ENCODE measurements at regions not wholly inside any gene's neighbourhood (a gene's known extent, or its start where the extent isn't known, plus 50 kb on each side); places are given as distances from the start of the nearest gene placed in this dataset.

DNA sequence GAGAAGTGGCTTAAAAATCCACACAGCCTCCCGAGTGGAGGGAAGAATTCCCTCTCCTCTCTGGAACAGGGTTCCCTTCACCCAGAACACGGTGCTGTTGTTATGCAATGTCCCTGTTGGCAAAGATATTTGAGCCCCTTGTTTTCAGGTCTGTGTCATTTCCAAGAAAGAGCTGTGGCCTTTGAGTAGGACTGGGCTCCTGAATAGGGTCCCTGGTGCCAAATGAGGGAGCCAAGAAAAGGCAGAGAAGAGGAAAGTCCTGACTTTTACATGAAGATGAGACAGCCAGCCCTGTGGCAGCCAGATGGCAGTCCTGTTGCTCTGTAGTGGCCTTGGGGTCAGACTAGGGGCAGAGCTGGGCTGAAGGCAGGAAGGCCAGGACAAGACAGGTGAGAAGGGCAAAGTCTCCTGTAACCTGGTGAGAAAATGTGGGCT, 51.2 kb upstream of the ELF5 start:
- TF ChIP-seq POLR2A (IDR thresholded peaks at IDR 0.05): no peak
- TF ChIP-seq, protein P1, sequence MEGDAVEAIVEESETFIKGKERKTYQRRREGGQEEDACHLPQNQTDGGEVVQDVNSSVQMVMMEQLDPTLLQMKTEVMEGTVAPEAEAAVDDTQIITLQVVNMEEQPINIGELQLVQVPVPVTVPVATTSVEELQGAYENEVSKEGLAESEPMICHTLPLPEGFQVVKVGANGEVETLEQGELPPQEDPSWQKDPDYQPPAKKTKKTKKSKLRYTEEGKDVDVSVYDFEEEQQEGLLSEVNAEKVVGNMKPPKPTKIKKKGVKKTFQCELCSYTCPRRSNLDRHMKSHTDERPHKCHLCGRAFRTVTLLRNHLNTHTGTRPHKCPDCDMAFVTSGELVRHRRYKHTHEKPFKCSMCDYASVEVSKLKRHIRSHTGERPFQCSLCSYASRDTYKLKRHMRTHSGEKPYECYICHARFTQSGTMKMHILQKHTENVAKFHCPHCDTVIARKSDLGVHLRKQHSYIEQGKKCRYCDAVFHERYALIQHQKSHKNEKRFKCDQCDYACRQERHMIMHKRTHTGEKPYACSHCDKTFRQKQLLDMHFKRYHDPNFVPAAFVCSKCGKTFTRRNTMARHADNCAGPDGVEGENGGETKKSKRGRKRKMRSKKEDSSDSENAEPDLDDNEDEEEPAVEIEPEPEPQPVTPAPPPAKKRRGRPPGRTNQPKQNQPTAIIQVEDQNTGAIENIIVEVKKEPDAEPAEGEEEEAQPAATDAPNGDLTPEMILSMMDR (IDR thresholded peaks at IDR 0.05 in 4 of 5, conservative IDR thresholded peaks at IDR 0.05 in 1 of 5): no peak

Measured in gastrocnemius medialis (tissue), 4 donors.